Esophagus muscularis mucosa (tissue), 3 donors: ENCODE measurements at regions not wholly inside any gene's neighbourhood (a gene's known extent, or its start where the extent isn't known, plus 50 kb on each side); places are given as distances from the start of the nearest gene placed in this dataset.

Source experiments
- POLR2A ChIP-seq: fragments of 450-650 bp; IDR thresholded peaks from one replicate; pipeline ENCODE4 v1.6.1; 2017; ENCODE audit warnings: antibody characterized with exemption, moderate library complexity, mild to moderate bottlenecking, low read depth
- POLR2AphosphoS5 ChIP-seq, 2 donors: sonication (generic); formaldehyde crosslinking; IDR thresholded peaks; one replicate each; pipeline ENCODE4 v1.6.1; 2017; ENCODE audit warnings: antibody characterized with exemption in 2 of 2
- TF ChIP-seq, protein P1 (sequence below), 3 experiments: fragments of 200-600 bp in 2 of 3; fragments of 450-650 bp in 1 of 3; sonication (generic) in 2 of 3; IDR thresholded peaks; one replicate each; pipeline ENCODE4 v1.5.1; 2017 to 2019; ENCODE audit warnings: antibody characterized with exemption in 3 of 3, mild to moderate bottlenecking in 2 of 3, moderate library complexity in 1 of 3

DNA sequence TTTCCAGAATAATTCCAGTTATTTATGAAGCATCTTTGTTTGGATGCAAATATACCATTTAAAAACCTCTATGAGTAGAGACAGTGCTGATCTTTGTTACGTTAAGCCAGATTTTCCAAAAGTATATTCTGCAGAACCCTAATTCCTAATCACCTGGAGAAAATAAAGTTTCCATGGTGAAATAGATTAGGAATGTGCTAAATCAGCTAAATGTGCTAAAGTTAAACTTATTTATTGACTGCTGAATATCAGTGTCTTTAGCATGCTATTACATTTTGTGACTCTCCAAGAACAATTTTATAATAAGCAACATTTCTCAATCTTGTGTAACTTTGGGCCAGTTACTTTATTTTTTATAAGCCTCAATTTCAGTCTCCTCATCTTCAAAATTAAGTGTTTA lies 196.3 kb upstream of the NFIA start:
- TF ChIP-seq, protein P1, sequence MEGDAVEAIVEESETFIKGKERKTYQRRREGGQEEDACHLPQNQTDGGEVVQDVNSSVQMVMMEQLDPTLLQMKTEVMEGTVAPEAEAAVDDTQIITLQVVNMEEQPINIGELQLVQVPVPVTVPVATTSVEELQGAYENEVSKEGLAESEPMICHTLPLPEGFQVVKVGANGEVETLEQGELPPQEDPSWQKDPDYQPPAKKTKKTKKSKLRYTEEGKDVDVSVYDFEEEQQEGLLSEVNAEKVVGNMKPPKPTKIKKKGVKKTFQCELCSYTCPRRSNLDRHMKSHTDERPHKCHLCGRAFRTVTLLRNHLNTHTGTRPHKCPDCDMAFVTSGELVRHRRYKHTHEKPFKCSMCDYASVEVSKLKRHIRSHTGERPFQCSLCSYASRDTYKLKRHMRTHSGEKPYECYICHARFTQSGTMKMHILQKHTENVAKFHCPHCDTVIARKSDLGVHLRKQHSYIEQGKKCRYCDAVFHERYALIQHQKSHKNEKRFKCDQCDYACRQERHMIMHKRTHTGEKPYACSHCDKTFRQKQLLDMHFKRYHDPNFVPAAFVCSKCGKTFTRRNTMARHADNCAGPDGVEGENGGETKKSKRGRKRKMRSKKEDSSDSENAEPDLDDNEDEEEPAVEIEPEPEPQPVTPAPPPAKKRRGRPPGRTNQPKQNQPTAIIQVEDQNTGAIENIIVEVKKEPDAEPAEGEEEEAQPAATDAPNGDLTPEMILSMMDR (IDR thresholded peaks at IDR 0.05), result no peak
- TF ChIP-seq POLR2A (no peak), POLR2AphosphoS5 (IDR thresholded peaks at IDR 0.05) (no peak)
